ENCODE measurements at regions not wholly inside any gene's neighbourhood (a gene's known extent, or its start where the extent isn't known, plus 50 kb on each side); places are given as distances from the start of the nearest gene placed in this dataset.

DNA sequence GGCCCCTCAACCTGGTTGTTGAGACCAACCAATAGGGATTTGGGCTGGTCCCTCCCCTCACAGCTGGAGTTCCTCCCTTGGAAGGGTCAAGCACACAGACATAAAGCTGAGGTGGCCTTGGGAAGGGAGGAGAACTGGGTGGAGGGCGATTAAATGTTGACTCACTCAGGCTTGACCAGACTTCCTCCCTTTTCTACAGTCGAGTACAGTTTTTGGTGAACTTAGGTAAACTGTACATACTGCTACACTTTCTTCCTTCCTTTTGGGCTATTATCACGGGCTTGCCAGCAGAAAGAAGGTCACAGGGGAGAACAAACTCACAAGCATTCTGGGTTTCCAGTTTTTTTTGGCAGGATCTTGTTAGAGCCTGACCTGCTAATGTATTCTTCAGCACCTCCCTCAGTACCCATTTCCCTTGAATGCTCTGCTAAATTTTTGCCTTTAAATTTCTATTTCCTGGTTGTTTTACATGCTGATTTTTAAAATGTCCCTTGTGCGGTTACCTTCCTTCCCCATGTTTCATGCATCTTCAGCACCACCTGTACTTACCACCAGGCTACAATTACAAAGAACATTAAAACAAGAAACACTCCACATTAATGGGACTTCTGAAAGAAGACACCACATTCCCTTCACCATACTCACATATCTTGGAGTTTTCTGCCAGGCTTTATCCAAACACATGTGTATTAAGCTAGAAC, 135.2 kb upstream of the RASGEF1B start:
- Histone ChIP-seq H3K9me3 (ENCODE audit: control insufficient read depth in 4 of 4, insufficient read depth in 3 of 4, low read length in 3 of 4) (no peaks in the 10 kb centered on the region), H3K36me3 (ENCODE audit: control insufficient read depth in 4 of 4, insufficient read depth in 4 of 4, low read length in 4 of 4) (no peaks in the 10 kb centered on the region), H3K27me3 (ENCODE audit: control insufficient read depth in 3 of 3, insufficient read depth in 3 of 3, low read length in 2 of 3) (no peaks in the 10 kb centered on the region), H3K27ac (ENCODE audit: low read depth in 1 of 2, low read length in 1 of 2) (no peak overlapping the region), H3K4me3 (no peak overlapping the region), H3K9ac (ENCODE audit: insufficient read depth in 1 of 2, low read length in 2 of 2) (no peak overlapping the region), H3K4me1 (ENCODE audit: control insufficient read depth in 5 of 5, insufficient read depth in 5 of 5, low read length in 5 of 5) (peaks cover 0 to 6% (median 1%) of the 10 kb centered on the region in 5 donors)
- TF ChIP-seq, protein P1, sequence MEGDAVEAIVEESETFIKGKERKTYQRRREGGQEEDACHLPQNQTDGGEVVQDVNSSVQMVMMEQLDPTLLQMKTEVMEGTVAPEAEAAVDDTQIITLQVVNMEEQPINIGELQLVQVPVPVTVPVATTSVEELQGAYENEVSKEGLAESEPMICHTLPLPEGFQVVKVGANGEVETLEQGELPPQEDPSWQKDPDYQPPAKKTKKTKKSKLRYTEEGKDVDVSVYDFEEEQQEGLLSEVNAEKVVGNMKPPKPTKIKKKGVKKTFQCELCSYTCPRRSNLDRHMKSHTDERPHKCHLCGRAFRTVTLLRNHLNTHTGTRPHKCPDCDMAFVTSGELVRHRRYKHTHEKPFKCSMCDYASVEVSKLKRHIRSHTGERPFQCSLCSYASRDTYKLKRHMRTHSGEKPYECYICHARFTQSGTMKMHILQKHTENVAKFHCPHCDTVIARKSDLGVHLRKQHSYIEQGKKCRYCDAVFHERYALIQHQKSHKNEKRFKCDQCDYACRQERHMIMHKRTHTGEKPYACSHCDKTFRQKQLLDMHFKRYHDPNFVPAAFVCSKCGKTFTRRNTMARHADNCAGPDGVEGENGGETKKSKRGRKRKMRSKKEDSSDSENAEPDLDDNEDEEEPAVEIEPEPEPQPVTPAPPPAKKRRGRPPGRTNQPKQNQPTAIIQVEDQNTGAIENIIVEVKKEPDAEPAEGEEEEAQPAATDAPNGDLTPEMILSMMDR (IDR thresholded peaks at IDR 0.05; ENCODE audit: control extremely low read depth, extremely low read depth) = no peak
- 24 to 40% methylated on average over 4 of the region's 4 CpGs for WGBS, 2 donors
- peak; percentile 44 for ATAC-seq (ENCODE audit: insufficient read depth, low FRiP score)
- DNase-seq = no peak

DNA sequence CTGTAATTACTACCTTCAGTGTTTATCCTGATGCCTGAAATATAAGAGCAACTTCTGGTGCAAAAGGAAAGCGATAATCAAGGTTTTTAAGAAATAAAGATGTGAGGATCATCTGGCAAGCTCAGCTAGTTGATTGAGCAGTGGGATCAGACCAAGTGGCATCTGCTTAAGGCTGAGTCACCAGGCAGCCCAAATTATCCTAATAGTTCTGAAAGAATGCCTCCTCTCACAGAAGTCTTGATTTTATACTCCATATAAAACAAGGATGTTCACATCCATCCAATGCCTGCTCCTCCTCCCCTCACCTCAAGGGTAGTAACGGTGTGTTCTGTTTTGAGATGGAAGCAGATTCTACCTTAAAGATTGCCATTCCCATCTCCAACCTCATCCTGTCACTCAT, 134.5 kb upstream of the RASGEF1B start:
- TF ChIP-seq, protein P1 (IDR thresholded peaks at IDR 0.05; ENCODE audit: control extremely low read depth, extremely low read depth) = no peak
- 95 to 96% methylated on average over 2 of the region's 2 CpGs for WGBS, 2 donors
- no peak for DNase-seq
- no peaks in the 10 kb centered on the region for H3K27me3 ChIP-seq (ENCODE audit: control insufficient read depth in 3 of 3, insufficient read depth in 3 of 3, low read length in 2 of 3)
- no peak overlapping the region for H3K9ac ChIP-seq (ENCODE audit: insufficient read depth in 1 of 2, low read length in 2 of 2)
- peaks cover 0 to 10% (median 5%) of the 10 kb centered on the region in 5 donors for H3K4me1 ChIP-seq (ENCODE audit: control insufficient read depth in 5 of 5, insufficient read depth in 5 of 5, low read length in 5 of 5)
- no peaks in the 10 kb centered on the region for H3K36me3 ChIP-seq (ENCODE audit: control insufficient read depth in 4 of 4, insufficient read depth in 4 of 4, low read length in 4 of 4)
- no peaks in the 10 kb centered on the region for H3K9me3 ChIP-seq (ENCODE audit: control insufficient read depth in 4 of 4, insufficient read depth in 3 of 4, low read length in 3 of 4)
- ATAC-seq (ENCODE audit: insufficient read depth, low FRiP score) = no peak
- H3K4me3 ChIP-seq = no peak overlapping the region
- H3K27ac ChIP-seq (ENCODE audit: low read depth in 1 of 2, low read length in 1 of 2) = no peak overlapping the region

DNA sequence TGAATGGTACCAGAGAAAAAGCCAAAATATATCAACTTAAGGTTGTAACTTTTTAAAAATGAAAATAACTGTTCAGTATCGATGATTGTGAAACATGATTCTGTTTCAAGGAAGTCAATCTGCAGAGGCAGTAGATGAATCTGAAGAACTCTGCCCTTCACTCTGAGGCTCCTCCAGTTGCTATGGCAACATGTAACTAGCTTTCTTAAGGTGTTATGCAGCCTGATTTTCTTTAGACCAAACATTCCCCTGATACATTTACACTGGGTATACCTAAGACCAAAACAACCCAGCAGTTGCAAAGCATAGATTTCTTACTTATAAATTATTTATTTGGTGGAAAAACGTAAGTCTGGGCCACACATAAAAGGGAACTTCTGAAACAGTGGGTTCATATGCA, 133.6 kb upstream of the RASGEF1B start:
- Histone ChIP-seq H3K4me1 (ENCODE audit: control insufficient read depth in 5 of 5, insufficient read depth in 5 of 5, low read length in 5 of 5) (peaks cover 0 to 17% (median 6%) of the 10 kb centered on the region in 5 donors), H3K27ac (ENCODE audit: low read depth in 1 of 2, low read length in 1 of 2) (no peak overlapping the region), H3K36me3 (ENCODE audit: control insufficient read depth in 4 of 4, insufficient read depth in 4 of 4, low read length in 4 of 4) (no peaks in the 10 kb centered on the region), H3K9me3 (ENCODE audit: control insufficient read depth in 4 of 4, insufficient read depth in 3 of 4, low read length in 3 of 4) (no peaks in the 10 kb centered on the region), H3K27me3 (ENCODE audit: control insufficient read depth in 3 of 3, insufficient read depth in 3 of 3, low read length in 2 of 3) (no peaks in the 10 kb centered on the region), H3K4me3 (no peak overlapping the region), H3K9ac (ENCODE audit: insufficient read depth in 1 of 2, low read length in 2 of 2) (no peak overlapping the region)
- DNase-seq = peak in 2 of 3 donors; percentile 25 to 27
- 63 to 70% methylated on average over 2 of the region's 2 CpGs for WGBS, 2 donors
- TF ChIP-seq, protein P1 (IDR thresholded peaks at IDR 0.05; ENCODE audit: control extremely low read depth, extremely low read depth) = no peak
- no peak for ATAC-seq (ENCODE audit: insufficient read depth, low FRiP score)
